Smooth muscle cell (in vitro differentiated cells): ENCODE measurements at regions not wholly inside any gene's neighbourhood (a gene's known extent, or its start where the extent isn't known, plus 50 kb on each side); places are given as distances from the start of the nearest gene placed in this dataset. TPM values are rescaled to one million over a fixed set of nuclear protein-coding genes. Genes with fewer than 3 reads are reported as not detected.

Experiments used
- DNase-seq: peaks from one replicate; lab custom pipeline; 2025; ENCODE audit not compliant: unreplicated experiment; lab: John Stamatoyannopoulos, UW
- H2AFZ ChIP-seq: fragments of 200-600 bp; sonication (generic); 2 replicates; pipeline ENCODE4 v1.6.0; 2016; ENCODE audit warnings: antibody characterized with exemption, low read depth, mild to moderate bottlenecking
- H3F3A ChIP-seq: fragments of 200-600 bp; sonication (generic); 2 replicates; pipeline ENCODE4 v1.6.0; 2017; ENCODE audit warnings: antibody characterized with exemption, low read depth
- H3K27ac ChIP-seq: fragments of 200-600 bp; sonication (generic); 2 replicates; pipeline ENCODE4 v1.5.1; 2016; ENCODE audit warnings: low read depth, mild to moderate bottlenecking
- H3K27me3 ChIP-seq: fragments of 200-600 bp; sonication (generic); 2 replicates; pipeline ENCODE4 v1.6.1; 2016; ENCODE audit warnings: low read depth, mild to moderate bottlenecking
- H3K36me3 ChIP-seq: fragments of 200-600 bp; sonication (generic); 2 replicates; pipeline ENCODE4 v1.5.1; 2016; ENCODE audit warnings: low read depth
- H3K4me1 ChIP-seq: fragments of 200-600 bp; sonication (generic); 2 replicates; pipeline ENCODE4 v1.5.1; 2016; ENCODE audit warnings: low read depth
- H3K4me2 ChIP-seq: fragments of 200-600 bp; sonication (generic); 2 replicates; pipeline ENCODE4 v1.6.0; 2016; ENCODE audit warnings: mild to moderate bottlenecking
- H3K4me3 ChIP-seq: fragments of 200-600 bp; sonication (generic); 2 replicates; pipeline ENCODE4 v1.5.1; 2016; ENCODE audit warnings: mild to moderate bottlenecking
- H3K79me2 ChIP-seq: fragments of 200-600 bp; sonication (generic); 2 replicates; pipeline ENCODE4 v1.6.0; 2016; ENCODE audit warnings: low read depth, mild to moderate bottlenecking
- H3K9ac ChIP-seq: fragments of 200-600 bp; sonication (generic); 2 replicates; pipeline ENCODE4 v1.6.0; 2016; ENCODE audit warnings: low read depth
- H3K9me3 ChIP-seq: fragments of 200-600 bp; sonication (generic); replicated peaks from 2 replicates; pipeline ENCODE4 v1.5.1; 2016; ENCODE audit warnings: low read depth
- H4K20me1 ChIP-seq: fragments of 200-600 bp; sonication (generic); 2 replicates; pipeline ENCODE4 v1.6.0; 2016; ENCODE audit warnings: low read depth
- CTCF ChIP-seq: fragments of 200-600 bp; sonication (generic); IDR thresholded peaks from 2 replicates; pipeline ENCODE4 v1.5.1; 2017; ENCODE audit warnings: borderline replicate concordance, mild to moderate bottlenecking, antibody characterized with exemption; ENCODE audit not compliant: insufficient read depth, poor library complexity, severe bottlenecking
- WGBS: methylation state at CpG from one replicate; pipeline ENCODE4 v1.1.7; 2016; ENCODE audit warnings: low lambda C conversion rate; 5-methylcytosine and 5-hydroxymethylcytosine counted together
- small RNA-seq: library from RNA; depleted of rRNA; stranded (forward); fragments of <200 nt; gene quantifications from one replicate; pipeline ENCODE3, GENCODE V24; 2014

- WGBS, result 87% methylated on average over 12 of the region's 12 CpGs
- H3K36me3 ChIP-seq, result no peaks in the 10 kb centered on the region
- DNase-seq, result no peak
Measured at GRCh38 chr16:87252269-87252970, 64.8 kb downstream of the C16orf95 start.

More at GRCh38 chr16:87252269-87252970, 64.8 kb downstream of the C16orf95 start:
- H3K27me3 ChIP-seq, result no peaks in the 10 kb centered on the region
- H3K4me1 ChIP-seq, result no peaks in the 10 kb centered on the region
- no peaks in the 10 kb centered on the region for H3K79me2 ChIP-seq
- no peak overlapping the region for H2AFZ ChIP-seq
- no peak overlapping the region for H3K4me2 ChIP-seq
- no peaks in the 10 kb centered on the region for H4K20me1 ChIP-seq
- no peak for TF ChIP-seq CTCF
- no peak overlapping the region for H3K27ac ChIP-seq
- no peaks in the 10 kb centered on the region for H3F3A ChIP-seq
- H3K4me3 ChIP-seq, result no peak overlapping the region
- H3K9me3 ChIP-seq, result no peaks in the 10 kb centered on the region
- no peak overlapping the region for H3K9ac ChIP-seq

Small RNA genes lying in the stretch of these regions (small RNA-seq; reads per million reads assigned to genes)
- gene AC093519.1, result not detected
